Stimulated activated CD4-positive, alpha-beta T cell treated with anti-CD3 and anti-CD28 coated beads, TNF-alpha, amount 100 ng/mL, for 24 hours (primary cell): ENCODE measurements at regions not wholly inside any gene's neighbourhood (a gene's known extent, or its start where the extent isn't known, plus 50 kb on each side); places are given as distances from the start of the nearest gene placed in this dataset.

ENCODE experiments used
- DNase-seq, 3 experiments: peaks; one replicate each; pipeline ENCODE4 v3.0.0-alpha.2; 2020; ENCODE audit warnings: low read depth in 3 of 3

DNA sequence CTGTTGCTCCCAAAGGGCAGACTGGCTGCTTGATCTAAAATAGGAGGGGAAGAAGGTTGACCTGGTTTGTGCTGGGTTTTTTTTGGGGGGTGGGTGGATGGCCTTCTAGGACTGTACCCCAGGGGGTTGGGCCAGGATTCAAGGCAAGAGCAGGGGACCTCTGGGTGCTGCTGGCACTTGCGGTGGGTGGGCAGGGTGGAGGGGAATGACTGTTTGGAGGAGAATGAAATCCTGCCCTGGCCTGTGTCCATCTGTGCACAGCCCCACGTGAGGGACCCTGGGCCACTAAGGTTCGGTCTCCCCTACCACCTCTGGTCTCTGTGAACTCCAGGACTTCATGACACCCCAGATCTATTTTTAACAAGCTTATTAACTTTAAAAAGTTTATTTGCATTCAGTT is 414.2 kb downstream of the PTPRU start:
- no peak for DNase-seq

GRCh38 chr1:29650041-29650400 is 413.7 kb downstream of the PTPRU start:
- no peak for DNase-seq

GRCh38 chr1:29649189-29650040 is 413.1 kb downstream of the PTPRU start:
- DNase-seq: no peak

GRCh38 chr1:29648798-29649188 is 412.5 kb downstream of the PTPRU start:
- DNase-seq: no peak

- no peak for DNase-seq
Measured at GRCh38 chr1:29648026-29648425, 411.7 kb downstream of the PTPRU start.

GRCh38 chr1:29647581-29647980 is 411.3 kb downstream of the PTPRU start:
- no peak for DNase-seq

DNA sequence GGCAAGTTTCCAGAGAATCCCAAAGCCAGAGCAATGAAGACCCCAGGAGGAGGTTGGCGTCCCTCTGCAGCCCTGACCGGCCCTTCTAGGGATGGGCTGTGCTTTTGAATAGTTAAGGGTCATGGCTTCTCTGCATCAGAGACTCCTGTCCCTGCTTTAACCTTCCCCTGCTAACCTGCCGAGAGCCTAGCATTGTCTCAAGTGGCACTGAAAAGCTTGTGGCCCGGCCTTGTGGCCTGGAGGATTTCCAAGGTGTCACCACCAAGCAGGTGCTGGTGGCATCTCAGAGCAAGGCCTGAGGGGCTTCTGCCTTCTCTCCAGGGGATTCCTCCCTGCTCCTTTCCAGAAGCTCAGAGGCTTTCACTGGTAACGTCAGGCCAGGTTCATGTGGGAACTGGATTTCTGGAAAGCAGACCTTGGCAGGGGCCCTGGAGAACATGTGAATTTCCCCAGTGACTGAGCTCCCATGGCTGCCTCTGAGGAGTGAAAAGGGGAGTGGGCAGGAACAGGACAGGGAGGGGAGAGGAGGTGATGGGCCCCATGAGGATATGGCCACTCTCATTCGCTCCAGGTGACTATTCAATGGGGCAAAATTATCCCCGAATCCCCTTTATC is 409.9 kb downstream of the PTPRU start:
- DNase-seq: no peak

DNA sequence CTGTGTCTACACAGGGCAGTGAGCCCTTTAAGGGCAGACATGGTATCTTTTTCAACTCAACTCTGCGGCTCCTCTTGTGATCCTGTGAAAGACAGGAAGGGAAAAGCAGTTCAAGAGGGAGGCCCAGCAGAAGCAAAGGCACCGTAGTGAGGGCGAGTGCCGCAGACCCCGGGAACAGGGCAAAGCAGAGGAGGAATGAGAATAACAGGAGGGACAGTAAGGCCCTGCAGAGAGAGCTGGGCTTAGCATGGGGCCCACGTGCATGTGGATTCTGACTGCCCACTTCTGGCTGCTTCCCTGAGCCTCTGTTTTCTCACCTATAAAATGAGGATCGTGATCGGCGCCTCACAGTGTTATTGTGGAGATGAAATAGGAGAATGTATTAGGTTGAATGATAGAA is 409.3 kb downstream of the PTPRU start:
- no peak for DNase-seq

DNA sequence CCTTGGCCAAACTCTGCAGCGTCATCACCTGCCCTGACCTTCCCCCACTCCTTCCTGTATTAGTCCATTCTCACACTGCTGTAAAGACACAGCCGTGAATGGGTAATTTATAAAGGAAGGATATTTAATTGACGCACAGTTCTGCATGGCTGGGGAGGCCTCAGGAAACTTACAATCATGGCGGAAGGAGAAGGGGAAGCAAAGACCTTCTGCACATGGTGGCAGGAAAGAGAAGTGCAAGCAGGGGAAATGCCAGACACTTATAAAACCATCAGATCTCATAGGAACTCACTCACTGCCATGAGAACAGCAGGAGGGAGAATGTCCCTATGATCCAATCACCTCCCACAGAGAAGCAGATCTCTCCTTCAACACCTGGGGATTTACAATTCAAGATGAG is 408.5 kb downstream of the PTPRU start:
- DNase-seq: no peak

DNA sequence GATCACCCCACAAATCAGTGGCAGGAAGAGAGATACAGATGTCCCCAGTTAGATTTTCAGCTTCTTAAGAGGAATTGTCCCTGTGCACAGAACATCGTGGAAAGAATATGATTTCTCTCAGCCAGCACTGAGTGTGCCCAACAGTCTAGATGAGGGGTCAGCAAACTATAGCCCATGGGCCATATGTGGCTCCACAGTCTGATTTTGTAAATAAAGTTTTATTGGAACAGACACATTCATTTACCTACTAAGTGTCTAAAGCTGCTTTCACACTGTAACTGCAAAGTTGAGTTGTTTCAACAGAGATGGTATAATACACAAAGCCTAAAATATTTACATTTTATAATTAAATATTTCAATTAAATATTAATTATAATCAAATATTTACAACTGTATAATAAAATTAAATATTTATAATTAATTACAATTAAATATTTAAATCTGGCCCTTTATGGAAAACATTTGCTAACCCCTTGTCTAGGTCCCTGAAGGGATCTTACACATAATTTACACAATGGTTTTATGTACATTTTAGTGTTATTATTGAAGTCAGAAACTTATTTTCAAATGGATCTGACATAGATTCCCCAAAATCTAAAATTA is 407.6 kb downstream of the PTPRU start:
- DNase-seq: no peak

DNA sequence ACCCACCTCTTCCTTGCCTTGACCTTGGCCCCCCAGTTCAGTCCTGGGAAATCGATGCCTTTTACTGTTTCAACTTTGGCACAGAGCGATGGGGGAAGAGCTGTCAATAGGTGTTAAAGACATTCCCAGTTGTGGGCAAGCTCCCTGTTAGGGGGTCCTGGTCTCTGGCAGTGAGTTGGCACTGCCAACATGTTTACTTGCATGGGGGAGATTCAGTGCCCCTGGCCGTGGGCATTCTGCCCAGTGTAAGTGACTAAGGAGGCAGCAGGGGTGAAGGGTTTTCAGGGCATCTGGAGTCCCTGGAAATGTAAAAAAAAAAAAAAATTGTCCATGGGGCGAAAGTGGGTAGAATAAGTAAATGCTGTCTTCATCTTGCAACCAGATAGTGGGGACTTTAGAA is 407.0 kb downstream of the PTPRU start:
- DNase-seq: no peak

GRCh38 chr1:29642519-29642918 is 406.2 kb downstream of the PTPRU start:
- no peak for DNase-seq

- DNase-seq: no peak
Measured at GRCh38 chr1:29641921-29642320, 405.6 kb downstream of the PTPRU start.

- no peak for DNase-seq
Measured at GRCh38 chr1:29640428-29640785, 404.1 kb downstream of the PTPRU start.

- DNase-seq: no peak
Measured at GRCh38 chr1:29639741-29640427, 403.6 kb downstream of the PTPRU start.

DNA sequence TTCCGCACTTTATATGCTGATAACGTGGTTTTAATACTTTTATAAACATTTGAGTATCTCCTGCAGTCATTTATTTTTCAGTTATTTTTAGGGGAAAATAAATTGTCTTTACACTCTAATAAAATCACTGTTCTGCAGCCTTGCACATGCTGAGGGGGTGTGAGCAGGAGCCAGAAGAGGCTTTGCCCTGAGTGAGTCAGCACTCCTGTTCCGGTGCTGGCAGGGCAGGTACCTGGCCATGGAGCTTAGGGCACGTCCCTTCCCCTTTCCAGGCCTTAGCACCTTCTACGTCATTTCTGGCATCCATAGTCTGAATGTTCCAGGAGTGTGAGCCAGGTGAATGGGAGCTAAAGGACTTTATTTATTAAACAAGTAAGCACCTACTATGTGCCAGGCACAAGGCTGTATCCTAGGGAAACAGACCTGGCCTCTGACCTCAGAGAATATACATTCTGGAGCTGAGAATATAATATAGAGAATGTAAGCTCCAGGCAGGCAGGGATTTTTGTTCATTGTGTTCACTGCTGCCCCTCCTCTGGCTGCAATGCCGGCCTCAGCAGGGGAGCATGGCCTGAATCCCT is 402.9 kb downstream of the PTPRU start:
- no peak for DNase-seq

- no peak for DNase-seq
Measured at GRCh38 chr1:29638281-29638680, 402.0 kb downstream of the PTPRU start.

GRCh38 chr1:29636936-29637335 is 400.6 kb downstream of the PTPRU start:
- no peak for DNase-seq

GRCh38 chr1:29635501-29636263 is 399.4 kb downstream of the PTPRU start:
- DNase-seq: no peak

DNA sequence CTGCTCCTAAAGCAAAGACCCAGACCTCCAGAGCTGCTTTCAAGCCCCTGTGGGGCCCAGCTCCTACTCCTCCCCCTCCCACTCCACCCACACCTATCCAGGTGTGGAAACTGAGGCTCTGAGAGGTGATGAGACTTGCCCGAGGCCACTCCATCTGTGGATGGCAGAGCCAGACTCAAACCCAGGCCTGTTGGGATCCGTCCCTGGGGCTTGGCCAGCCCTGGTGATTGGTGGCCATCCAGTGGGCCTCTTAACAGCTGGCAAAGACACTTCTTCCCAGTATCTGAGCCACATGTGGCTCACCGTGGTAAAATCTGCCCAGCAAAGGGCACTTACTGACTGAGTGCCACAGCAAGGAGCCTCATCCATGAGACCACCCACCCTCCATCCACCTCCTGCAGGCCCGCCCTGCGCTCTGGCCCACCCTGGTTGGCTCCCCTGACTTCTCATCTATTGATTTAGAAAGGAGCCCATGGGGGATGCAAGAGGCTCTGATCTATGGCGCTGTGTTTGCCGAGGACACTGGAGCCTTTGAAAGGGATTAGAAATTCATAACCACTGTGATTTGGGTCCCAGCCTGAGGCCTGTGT is 398.5 kb downstream of the PTPRU start:
- DNase-seq: no peak

GRCh38 chr1:29634324-29634723 is 398.0 kb downstream of the PTPRU start:
- no peak for DNase-seq
